PC-9 (cell line): ENCODE measurements at regions not wholly inside any gene's neighbourhood (a gene's known extent, or its start where the extent isn't known, plus 50 kb on each side); places are given as distances from the start of the nearest gene placed in this dataset.
"Not testable (repeated sequence)": the region's sequence is repeated elsewhere in the genome, so short reads cannot be mapped to it uniquely, and the experiment has no call there.

Experiments used
- EZH2 ChIP-seq: fragments of 200-600 bp; sonication (generic); IDR thresholded peaks from 2 replicates; pipeline ENCODE4 v1.8.0; 2017; ENCODE audit warnings: antibody characterized with exemption, low read depth
- TF ChIP-seq, protein P1 (sequence below): fragments of 200-600 bp; sonication (generic); conservative IDR thresholded peaks from 2 replicates; pipeline ENCODE4 v1.6.1; 2017; ENCODE audit warnings: mixed run types, antibody characterized with exemption, mild to moderate bottlenecking, moderate library complexity

DNA sequence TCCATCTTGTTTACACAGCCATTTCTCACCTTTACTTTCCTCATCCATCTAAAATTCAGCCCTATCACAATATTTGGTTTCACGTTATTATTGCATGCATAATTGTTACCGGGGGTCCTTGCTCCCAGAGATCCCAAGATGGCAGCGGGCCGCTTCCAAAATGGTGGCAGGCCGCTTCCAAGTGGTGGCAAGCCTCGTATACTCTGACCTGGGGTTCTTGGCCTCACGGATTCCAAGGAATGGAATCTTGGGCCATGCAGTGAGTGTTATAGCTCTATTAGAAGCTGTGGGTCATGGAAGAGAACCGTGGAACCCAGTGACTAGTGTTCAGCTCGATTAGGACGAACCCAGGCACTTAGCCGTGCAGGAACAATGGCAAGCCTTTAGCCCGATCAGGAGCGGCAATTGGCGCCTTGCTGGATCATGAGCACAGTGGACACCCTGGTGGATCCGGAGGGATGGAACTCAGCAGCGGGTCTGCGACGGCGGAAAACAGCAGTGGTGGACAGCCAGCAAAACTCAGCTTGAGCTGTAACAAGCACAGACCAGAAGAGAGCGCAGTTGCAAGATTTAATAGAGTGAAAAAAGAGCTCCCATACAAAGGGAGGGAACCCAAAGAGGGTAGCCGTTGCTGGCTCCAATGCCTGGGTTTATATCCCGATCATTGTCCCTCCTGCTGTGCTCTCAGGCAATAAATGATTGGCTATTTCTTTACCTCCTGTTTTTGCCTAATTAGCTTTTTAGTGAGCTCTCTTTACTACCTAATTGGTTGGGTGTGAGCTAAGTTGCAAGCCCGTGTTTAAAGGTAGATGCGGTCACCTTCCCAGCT, 756.2 kb upstream of the CTNND2 start:
- TF ChIP-seq, protein P1, sequence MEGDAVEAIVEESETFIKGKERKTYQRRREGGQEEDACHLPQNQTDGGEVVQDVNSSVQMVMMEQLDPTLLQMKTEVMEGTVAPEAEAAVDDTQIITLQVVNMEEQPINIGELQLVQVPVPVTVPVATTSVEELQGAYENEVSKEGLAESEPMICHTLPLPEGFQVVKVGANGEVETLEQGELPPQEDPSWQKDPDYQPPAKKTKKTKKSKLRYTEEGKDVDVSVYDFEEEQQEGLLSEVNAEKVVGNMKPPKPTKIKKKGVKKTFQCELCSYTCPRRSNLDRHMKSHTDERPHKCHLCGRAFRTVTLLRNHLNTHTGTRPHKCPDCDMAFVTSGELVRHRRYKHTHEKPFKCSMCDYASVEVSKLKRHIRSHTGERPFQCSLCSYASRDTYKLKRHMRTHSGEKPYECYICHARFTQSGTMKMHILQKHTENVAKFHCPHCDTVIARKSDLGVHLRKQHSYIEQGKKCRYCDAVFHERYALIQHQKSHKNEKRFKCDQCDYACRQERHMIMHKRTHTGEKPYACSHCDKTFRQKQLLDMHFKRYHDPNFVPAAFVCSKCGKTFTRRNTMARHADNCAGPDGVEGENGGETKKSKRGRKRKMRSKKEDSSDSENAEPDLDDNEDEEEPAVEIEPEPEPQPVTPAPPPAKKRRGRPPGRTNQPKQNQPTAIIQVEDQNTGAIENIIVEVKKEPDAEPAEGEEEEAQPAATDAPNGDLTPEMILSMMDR = not testable (repeated sequence)
- not testable (repeated sequence) for TF ChIP-seq EZH2
